ENCODE measurements at regions not wholly inside any gene's neighbourhood (a gene's known extent, or its start where the extent isn't known, plus 50 kb on each side); places are given as distances from the start of the nearest gene placed in this dataset.
"Not testable (repeated sequence)": the region's sequence is repeated elsewhere in the genome, so short reads cannot be mapped to it uniquely, and the experiment has no call there.

GRCh38 chr12:83515306-83516026 is 828.8 kb downstream of the TMTC2 start:
- intact Hi-C loops (cut with DNase I, micrococcal nuclease), result no loop called here
- Mint-ChIP-seq H3K9me3 (ENCODE audit: low read depth) (no peaks in the 10 kb centered on the region), H3K4me1 (no peaks in the 10 kb centered on the region), H3K4me3 (no peak overlapping the region), H3K27me3 (no peaks in the 10 kb centered on the region), H3K36me3 (ENCODE audit: low read depth) (no peaks in the 10 kb centered on the region), H3K27ac (no peak overlapping the region)
- POLR2A ChIA-PET, result no interaction called here
- ATAC-seq, result no peak
- no peak for DNase-seq
- CTCF ChIA-PET, result no interaction called here

GRCh38 chr12:83514372-83514771 is 827.7 kb downstream of the TMTC2 start:
- H3K27me3 Mint-ChIP-seq, result no peaks in the 10 kb centered on the region
- intact Hi-C loops (cut with DNase I, micrococcal nuclease), result no loop called here
- no peaks in the 10 kb centered on the region for H3K9me3 Mint-ChIP-seq (ENCODE audit: low read depth)
- ATAC-seq (no peak), DNase-seq (no peak)
- H3K27ac Mint-ChIP-seq, result no peak overlapping the region
- no peaks in the 10 kb centered on the region for H3K36me3 Mint-ChIP-seq (ENCODE audit: low read depth)
- POLR2A ChIA-PET, result no interaction called here
- H3K4me3 Mint-ChIP-seq, result no peak overlapping the region
- H3K4me1 Mint-ChIP-seq, result no peaks in the 10 kb centered on the region
- CTCF ChIA-PET, result interaction anchor here (0.6 kb wide), 1 partner anchor 63 kb away, joined by 3 read pairs; no protein-coding TSS in a partner anchor

GRCh38 chr12:83506841-83507240 is 820.1 kb downstream of the TMTC2 start:
- no peak overlapping the region for H3K27ac Mint-ChIP-seq
- H3K36me3 Mint-ChIP-seq (ENCODE audit: low read depth), result no peaks in the 10 kb centered on the region
- ATAC-seq (no peak), DNase-seq (no peak)
- CTCF ChIA-PET, result no interaction called here
- H3K27me3 Mint-ChIP-seq, result no peaks in the 10 kb centered on the region
- H3K4me3 Mint-ChIP-seq, result no peak overlapping the region
- intact Hi-C loops (cut with DNase I, micrococcal nuclease), result no loop called here
- POLR2A ChIA-PET, result no interaction called here
- no peaks in the 10 kb centered on the region for H3K4me1 Mint-ChIP-seq
- peaks cover 5% of the 10 kb centered on the region for H3K9me3 Mint-ChIP-seq (ENCODE audit: low read depth)

- DNase-seq (no peak), ATAC-seq (no peak)
- Mint-ChIP-seq H3K9me3 (ENCODE audit: low read depth) (peaks cover 9% of the 10 kb centered on the region), H3K4me3 (no peak overlapping the region), H3K27me3 (no peaks in the 10 kb centered on the region), H3K4me1 (no peaks in the 10 kb centered on the region), H3K27ac (no peak overlapping the region), H3K36me3 (ENCODE audit: low read depth) (no peaks in the 10 kb centered on the region)
- intact Hi-C loops (cut with DNase I, micrococcal nuclease), result no loop called here
- ChIA-PET POLR2A (no interaction called here), CTCF (no interaction called here)
Measured at GRCh38 chr12:83505586-83505985, 818.9 kb downstream of the TMTC2 start.

- ATAC-seq; intact Hi-C loops (cut with DNase I, micrococcal nuclease); POLR2A ChIA-PET; H3K4me1 Mint-ChIP-seq; H3K27me3 Mint-ChIP-seq; DNase-seq; H3K36me3 Mint-ChIP-seq (ENCODE audit: low read depth); CTCF ChIA-PET; H3K4me3 Mint-ChIP-seq; H3K9me3 Mint-ChIP-seq (ENCODE audit: low read depth); H3K27ac Mint-ChIP-seq: not testable (repeated sequence)
Measured at GRCh38 chr12:83499894-83500293, 813.2 kb downstream of the TMTC2 start.

GRCh38 chr12:83477696-83478095 is 791.0 kb downstream of the TMTC2 start:
- CTCF ChIA-PET, result no interaction called here
- Mint-ChIP-seq H3K27me3 (no peaks in the 10 kb centered on the region), H3K36me3 (ENCODE audit: low read depth) (no peaks in the 10 kb centered on the region), H3K9me3 (ENCODE audit: low read depth) (peaks cover 2% of the 10 kb centered on the region), H3K27ac (no peak overlapping the region), H3K4me1 (no peaks in the 10 kb centered on the region), H3K4me3 (no peak overlapping the region)
- POLR2A ChIA-PET, result no interaction called here
- ATAC-seq, result no peak
- intact Hi-C loops (cut with DNase I, micrococcal nuclease), result no loop called here
- DNase-seq, result no peak

GRCh38 chr12:83476695-83477690 is 790.3 kb downstream of the TMTC2 start:
- ChIA-PET POLR2A (no interaction called here), CTCF (no interaction called here)
- ATAC-seq (no peak), DNase-seq (no peak)
- Mint-ChIP-seq H3K4me1 (no peaks in the 10 kb centered on the region), H3K27me3 (no peaks in the 10 kb centered on the region), H3K27ac (no peak overlapping the region), H3K36me3 (ENCODE audit: low read depth) (no peaks in the 10 kb centered on the region), H3K9me3 (ENCODE audit: low read depth) (peaks cover 2% of the 10 kb centered on the region), H3K4me3 (no peak overlapping the region)
- intact Hi-C loops (cut with DNase I, micrococcal nuclease), result no loop called here

- DNase-seq (no peak), ATAC-seq (no peak)
- ChIA-PET POLR2A (no interaction called here), CTCF (no interaction called here)
- Mint-ChIP-seq H3K27ac (no peak overlapping the region), H3K4me1 (no peaks in the 10 kb centered on the region), H3K36me3 (ENCODE audit: low read depth) (no peaks in the 10 kb centered on the region), H3K27me3 (no peaks in the 10 kb centered on the region), H3K9me3 (ENCODE audit: low read depth) (peaks cover 2% of the 10 kb centered on the region), H3K4me3 (no peak overlapping the region)
- intact Hi-C loops (cut with DNase I, micrococcal nuclease), result no loop called here
Measured at GRCh38 chr12:83476006-83476405, 789.3 kb downstream of the TMTC2 start.

- H3K27me3 Mint-ChIP-seq, result no peaks in the 10 kb centered on the region
- DNase-seq, result no peak
- peaks cover 2% of the 10 kb centered on the region for H3K9me3 Mint-ChIP-seq (ENCODE audit: low read depth)
- intact Hi-C loops (cut with DNase I, micrococcal nuclease), result no loop called here
- ChIA-PET CTCF (no interaction called here), POLR2A (interaction anchor here (0.7 kb wide), 1 partner anchor 824 kb away, joined by 3 read pairs; no protein-coding TSS in a partner anchor)
- no peak overlapping the region for H3K4me3 Mint-ChIP-seq
- no peaks in the 10 kb centered on the region for H3K36me3 Mint-ChIP-seq (ENCODE audit: low read depth)
- ATAC-seq, result no peak
- no peaks in the 10 kb centered on the region for H3K4me1 Mint-ChIP-seq
- H3K27ac Mint-ChIP-seq, result no peak overlapping the region
Measured at GRCh38 chr12:83474369-83474768, 787.7 kb downstream of the TMTC2 start.

- no peaks in the 10 kb centered on the region for H3K4me1 Mint-ChIP-seq
- ChIA-PET POLR2A (interaction anchor here (0.7 kb wide), 1 partner anchor 824 kb away, joined by 3 read pairs; no protein-coding TSS in a partner anchor), CTCF (no interaction called here)
- no peaks in the 10 kb centered on the region for H3K27me3 Mint-ChIP-seq
- DNase-seq (no peak), ATAC-seq (no peak)
- H3K36me3 Mint-ChIP-seq (ENCODE audit: low read depth), result no peaks in the 10 kb centered on the region
- peaks cover 2% of the 10 kb centered on the region for H3K9me3 Mint-ChIP-seq (ENCODE audit: low read depth)
- intact Hi-C loops (cut with DNase I, micrococcal nuclease), result no loop called here
- no peak overlapping the region for H3K4me3 Mint-ChIP-seq
- H3K27ac Mint-ChIP-seq, result no peak overlapping the region
Measured at GRCh38 chr12:83473408-83474095, 786.8 kb downstream of the TMTC2 start.

GRCh38 chr12:83472772-83473171 is 786.1 kb downstream of the TMTC2 start:
- ATAC-seq (no peak), DNase-seq (no peak)
- peaks cover 2% of the 10 kb centered on the region for H3K9me3 Mint-ChIP-seq (ENCODE audit: low read depth)
- intact Hi-C loops (cut with DNase I, micrococcal nuclease), result no loop called here
- CTCF ChIA-PET, result no interaction called here
- no peaks in the 10 kb centered on the region for H3K4me1 Mint-ChIP-seq
- H3K27ac Mint-ChIP-seq, result no peak overlapping the region
- POLR2A ChIA-PET, result no interaction called here
- H3K4me3 Mint-ChIP-seq, result no peak overlapping the region
- no peaks in the 10 kb centered on the region for H3K27me3 Mint-ChIP-seq
- H3K36me3 Mint-ChIP-seq (ENCODE audit: low read depth), result no peaks in the 10 kb centered on the region

Measured in activated CD4-positive, alpha-beta T cell treated with anti-CD3 and anti-CD28 coated beads for 36 hours (primary cell).